ENCODE measurements at regions not wholly inside any gene's neighbourhood (a gene's known extent, or its start where the extent isn't known, plus 50 kb on each side); places are given as distances from the start of the nearest gene placed in this dataset.

DNA sequence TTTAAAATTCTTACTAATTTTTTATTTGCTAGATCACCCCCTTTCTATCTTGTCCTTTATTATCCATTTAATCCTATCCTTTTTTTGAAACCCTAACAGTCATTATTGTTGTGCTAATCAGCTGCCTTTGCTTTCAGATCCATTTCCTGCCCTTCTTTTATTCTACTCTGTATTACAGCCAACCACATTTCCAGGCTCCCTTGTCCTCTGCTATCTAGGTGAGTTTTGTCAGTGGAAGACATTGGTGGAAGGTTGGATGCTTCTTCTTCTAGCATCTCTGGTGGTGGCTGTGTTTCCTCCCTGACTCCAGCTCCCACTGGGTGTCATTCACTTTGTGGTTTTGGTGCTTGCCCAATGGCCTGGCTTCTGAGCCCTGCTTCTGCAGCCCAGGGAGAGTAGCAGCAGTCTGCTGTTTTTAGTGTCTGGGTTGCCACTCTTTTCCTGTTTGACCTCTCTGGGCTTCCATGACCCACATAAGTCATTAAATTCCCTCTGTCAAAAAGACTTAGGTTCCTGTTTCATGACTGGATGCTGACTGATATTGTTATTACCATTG, 225.2 kb upstream of the PGRMC2 start:
- Histone ChIP-seq H3K14ac (replicated peaks; ENCODE audit: low read depth, low read length) (peak overlapping the region; percentile 71; the same call in 1 of the 2 replicates), H2AK5ac (ENCODE audit: low read depth, low read length) (peak overlapping the region; percentile 1; the same call in 1 of the 2 replicates), H2AK9ac (replicated peaks; ENCODE audit: low read depth, low read length, poor library complexity) (no peak overlapping the region), H3K4me1 (ENCODE audit: control insufficient read depth, insufficient read depth, low read length) (peaks cover 14% of the 10 kb centered on the region), H3K18ac (ENCODE audit: low read depth, low read length) (peak overlapping the region; percentile 74), H3K9me1 (ENCODE audit: insufficient read depth, low read length) (peaks cover 5% of the 10 kb centered on the region), H3K4me2 (ENCODE audit: low read depth, low read length) (no peak overlapping the region), H3K79me1 (ENCODE audit: low read depth in 1 of 2, low read length in 2 of 2) (no peaks in the 10 kb centered on the region), H2AFZ (replicated peaks; ENCODE audit: low read length, poor library complexity) (peak overlapping the region; percentile 61), H2BK15ac (ENCODE audit: low read depth, low read length) (peak overlapping the region; percentile 15; the same call in 1 of the 3 replicates), H3K9me3 (ENCODE audit: control insufficient read depth, insufficient read depth, low read length) (no peaks in the 10 kb centered on the region), H4K91ac (ENCODE audit: insufficient read depth, low read depth, low read length) (peak overlapping the region; percentile 78), H3K36me3 (ENCODE audit: control insufficient read depth, insufficient read depth, low read length) (no peaks in the 10 kb centered on the region), H2BK5ac (ENCODE audit: low read depth, low read length, poor library complexity, severe bottlenecking) (no peak overlapping the region), H2BK120ac (ENCODE audit: low read depth, low read length) (peak overlapping the region; percentile 79), H2BK20ac (ENCODE audit: low read depth, low read length) (peak overlapping the region; percentile 74; the same call in 1 of the 2 replicates), H3K56ac (ENCODE audit: extremely low read depth, insufficient read depth, low read length) (no peak overlapping the region), H3K27ac (ENCODE audit: insufficient read depth, low read length) (no peak overlapping the region), H4K8ac (ENCODE audit: low read depth in 2 of 2, low read length in 2 of 2) (peak overlapping the region in 1 of 2 experiments; percentile 28; a peak in 1 of 4 replicates), H3K9ac (ENCODE audit: low read depth, low read length) (no peak overlapping the region), H3K23ac (ENCODE audit: low read depth, low read length) (0 out of 2 replicates have a peak overlapping the region, but pooled peaks have one; percentile 8), H3K27me3 (ENCODE audit: control insufficient read depth, insufficient read depth, low read length) (no peaks in the 10 kb centered on the region), H3K4ac (ENCODE audit: low read depth, low read length) (peak overlapping the region; percentile 53), H3K4me3 (ENCODE audit: insufficient read depth, low read depth, low read length) (no peak overlapping the region), H4K20me1 (ENCODE audit: insufficient read depth, low read length) (no peaks in the 10 kb centered on the region), H4K5ac (ENCODE audit: low read depth, low read length) (peak overlapping the region; percentile 70)
- dilution Hi-C loops (cut with HindIII; ENCODE audit: low sequenced_read_pairs, unreplicated experiment) (no loop called here), intact Hi-C loops (cut with micrococcal nuclease) (no loop called here), in situ Hi-C loops (cut with MboI; ENCODE audit: low sequenced_read_pairs) (no loop called here)
- no peak for TF ChIP-seq CHD1 (IDR thresholded peaks at IDR 0.05; ENCODE audit: low read depth, low read length)
- 0 out of 2 replicates have a peak, but pooled peaks have one; percentile 2 for TF ChIP-seq CEBPB (IDR thresholded peaks at IDR 0.05; ENCODE audit: low read depth, low read length)
- DNase-seq, result no peak
- ChIA-PET POLR2A (ENCODE audit: unreplicated experiment) (no interaction called here), CTCF (interaction anchor here (1.0 kb wide), 1 partner anchor 17 kb away, joined by 3 read pairs; no protein-coding TSS in a partner anchor)
- BruUV-seq (replicated peaks), result no TSS peak
- ATAC-seq (ENCODE audit: low read depth), result no peak

Measured in IMR-90 (cell line).